Prostate gland (tissue), 2 donors: ENCODE measurements at regions not wholly inside any gene's neighbourhood (a gene's known extent, or its start where the extent isn't known, plus 50 kb on each side); places are given as distances from the start of the nearest gene placed in this dataset.

ENCODE experiments used
- CTCF ChIP-seq, 4 experiments: fragments of 200-600 bp in 2 of 4; fragments of 450-650 bp in 2 of 4; sonication (generic) in 2 of 4; IDR thresholded peaks; 1 replicate in 3 of 4; 2 replicates in 1 of 4; pipeline ENCODE4 v1.5.1; 2016 to 2019; ENCODE audit warnings: antibody characterized with exemption in 4 of 4, mild to moderate bottlenecking in 2 of 4, moderate library complexity in 2 of 4
- POLR2A ChIP-seq: fragments of 450-650 bp; IDR thresholded peaks from one replicate; pipeline ENCODE4 v1.6.1; 2016; ENCODE audit warnings: antibody characterized with exemption, mild to moderate bottlenecking
- POLR2AphosphoS5 ChIP-seq: sonication (generic); formaldehyde crosslinking; IDR thresholded peaks from one replicate; pipeline ENCODE4 v1.6.1; 2017; ENCODE audit warnings: antibody characterized with exemption

GRCh38 chr4:125719987-125720386, 405.2 kb downstream of the FAT4 start:
- TF ChIP-seq CTCF (IDR thresholded peaks at IDR 0.05) (no peak), POLR2AphosphoS5 (no peak), POLR2A (no peak)
